NCI-H187 (cell line): ENCODE measurements at regions not wholly inside any gene's neighbourhood (a gene's known extent, or its start where the extent isn't known, plus 50 kb on each side); places are given as distances from the start of the nearest gene placed in this dataset.
A peak's percentile ranks its signal among the peaks of the same experiment; 100 is the strongest.
"Not testable (repeated sequence)": the region's sequence is repeated elsewhere in the genome, so short reads cannot be mapped to it uniquely, and the experiment has no call there.

ENCODE experiments used
- DNase-seq, 2 experiments: peaks; one replicate each; lab custom pipeline; 2025; lab: John Stamatoyannopoulos, UW

- DNase-seq, result no peak
These were observed 528.2 kb upstream of the FANCL start for GRCh38 chr2:58769111-58769863.

GRCh38 chr2:58768715-58769080, 527.6 kb upstream of the FANCL start:
- no peak for DNase-seq

- no peak for DNase-seq
These were observed 526.9 kb upstream of the FANCL start for GRCh38 chr2:58767828-58768714.

GRCh38 chr2:58764338-58765104, 523.4 kb upstream of the FANCL start:
- DNase-seq, result no peak

- peak; percentile 62 to 63 for DNase-seq
These were observed 521.2 kb upstream of the FANCL start for GRCh38 chr2:58762176-58762781.

GRCh38 chr2:58757971-58758370, 516.8 kb upstream of the FANCL start:
- no peak for DNase-seq

- no peak for DNase-seq
These were observed 515.2 kb upstream of the FANCL start for GRCh38 chr2:58756336-58756735.

- not testable (repeated sequence) for DNase-seq
These were observed 511.4 kb upstream of the FANCL start for GRCh38 chr2:58752507-58752906.

- DNase-seq, result not testable (repeated sequence)
These were observed 510.6 kb upstream of the FANCL start for GRCh38 chr2:58751676-58752075.

- DNase-seq, result no peak
These were observed 507.9 kb upstream of the FANCL start for GRCh38 chr2:58749041-58749440.

GRCh38 chr2:58745334-58745733, 504.2 kb upstream of the FANCL start:
- not testable (repeated sequence) for DNase-seq

GRCh38 chr2:58740426-58740825, 499.3 kb upstream of the FANCL start:
- DNase-seq, result no peak

GRCh38 chr2:58739033-58739432, 497.9 kb upstream of the FANCL start:
- DNase-seq, result no peak

- no peak for DNase-seq
These were observed 493.2 kb upstream of the FANCL start for GRCh38 chr2:58734365-58734764.

GRCh38 chr2:58732999-58733398, 491.9 kb upstream of the FANCL start:
- no peak for DNase-seq

GRCh38 chr2:58731488-58731869, 490.4 kb upstream of the FANCL start:
- no peak for DNase-seq

- DNase-seq, result no peak
These were observed 489.8 kb upstream of the FANCL start for GRCh38 chr2:58730764-58731487.

- no peak for DNase-seq
These were observed 487.0 kb upstream of the FANCL start for GRCh38 chr2:58727981-58728656.

- no peak for DNase-seq
These were observed 480.9 kb upstream of the FANCL start for GRCh38 chr2:58721912-58722591.
